Hepatocyte (in vitro differentiated cells): ENCODE measurements at regions not wholly inside any gene's neighbourhood (a gene's known extent, or its start where the extent isn't known, plus 50 kb on each side); places are given as distances from the start of the nearest gene placed in this dataset.

ENCODE experiments used
- CTCF ChIP-seq: fragments of 200-600 bp; sonication (generic); IDR thresholded peaks from 2 replicates; pipeline ENCODE4 v1.5.1; 2016; ENCODE audit warnings: antibody characterized with exemption, mild to moderate bottlenecking; ENCODE audit not compliant: poor library complexity
- EZH2phosphoT487 ChIP-seq: fragments of 200-600 bp; sonication (generic); IDR thresholded peaks from one replicate; pipeline ENCODE4 v1.6.1; 2018; ENCODE audit warnings: antibody characterized with exemption, mild to moderate bottlenecking, low read depth, moderate library complexity; ENCODE audit not compliant: unreplicated experiment, severe bottlenecking

GRCh38 chr5:116861666-116862065 lies 287.0 kb upstream of the SEMA6A start:
- no peak for TF ChIP-seq CTCF
- no peak for TF ChIP-seq EZH2phosphoT487
